Lower leg skin (tissue), 3 donors: ENCODE measurements at regions not wholly inside any gene's neighbourhood (a gene's known extent, or its start where the extent isn't known, plus 50 kb on each side); places are given as distances from the start of the nearest gene placed in this dataset.

Experiments
- CTCF ChIP-seq, 3 donors: fragments of 450-650 bp; IDR thresholded peaks; one replicate each; pipeline ENCODE4 v1.5.1; 2016; ENCODE audit warnings: antibody characterized with exemption in 3 of 3, mild to moderate bottlenecking in 3 of 3, moderate library complexity in 2 of 3
- POLR2A ChIP-seq, 2 donors: fragments of 450-650 bp; IDR thresholded peaks; one replicate each; pipeline ENCODE4 v1.6.1; 2016 to 2017; ENCODE audit warnings: antibody characterized with exemption in 2 of 2, mild to moderate bottlenecking in 1 of 2, moderate library complexity in 1 of 2

- TF ChIP-seq CTCF (IDR thresholded peaks at IDR 0.05), result no peak
- no peak for TF ChIP-seq POLR2A (IDR thresholded peaks at IDR 0.05)
Measured at GRCh38 chr5:92429646-92430045, 1046.5 kb upstream of the ARRDC3 start.
